ENCODE measurements at regions not wholly inside any gene's neighbourhood (a gene's known extent, or its start where the extent isn't known, plus 50 kb on each side); places are given as distances from the start of the nearest gene placed in this dataset.

- no CpG with 5 or more reads among the region's 3 CpGs for WGBS (ENCODE audit: extremely low coverage, insufficient coverage, low lambda C conversion rate)
- Histone ChIP-seq H3K18ac (ENCODE audit: low read length) (peak overlapping the region; percentile 85), H3K4me3 (ENCODE audit: low read length) (no peak overlapping the region), H2BK15ac (replicated peaks; ENCODE audit: low read depth) (peak overlapping the region; percentile 86), H2AK5ac (ENCODE audit: low read length) (no peak overlapping the region), H3K27ac (ENCODE audit: low read depth, low read length) (peak overlapping the region; percentile 74), H2BK5ac (ENCODE audit: low read length) (peak overlapping the region; percentile 53), H3K4me1 (ENCODE audit: control insufficient read depth, low read depth, low read length) (peaks cover 2% of the 10 kb centered on the region), H3K36me3 (ENCODE audit: control insufficient read depth, insufficient read depth, low read length) (no peaks in the 10 kb centered on the region), H3K9ac (ENCODE audit: low read length) (no peak overlapping the region), H2BK120ac (ENCODE audit: low read depth, low read length) (peak overlapping the region; percentile 93), H3K79me1 (ENCODE audit: low read length) (no peaks in the 10 kb centered on the region), H3K4me2 (ENCODE audit: low read length) (no peak overlapping the region), H4K5ac (ENCODE audit: low read length) (no peak overlapping the region), H3K79me2 (ENCODE audit: control insufficient read depth, insufficient read depth, low read length) (no peaks in the 10 kb centered on the region), H3K56ac (ENCODE audit: low read length) (no peak overlapping the region), H3K23ac (ENCODE audit: low read length) (no peak overlapping the region), H3K4ac (ENCODE audit: low read depth, low read length) (no peak overlapping the region), H3K27me3 (ENCODE audit: insufficient read depth, low read length, poor library complexity) (no peaks in the 10 kb centered on the region), H4K8ac (ENCODE audit: low read depth, low read length) (no peak overlapping the region)
- no peak for DNase-seq
These were observed 109.9 kb upstream of the IFNE start for GRCh38 chr9:21592063-21592338.

DNA sequence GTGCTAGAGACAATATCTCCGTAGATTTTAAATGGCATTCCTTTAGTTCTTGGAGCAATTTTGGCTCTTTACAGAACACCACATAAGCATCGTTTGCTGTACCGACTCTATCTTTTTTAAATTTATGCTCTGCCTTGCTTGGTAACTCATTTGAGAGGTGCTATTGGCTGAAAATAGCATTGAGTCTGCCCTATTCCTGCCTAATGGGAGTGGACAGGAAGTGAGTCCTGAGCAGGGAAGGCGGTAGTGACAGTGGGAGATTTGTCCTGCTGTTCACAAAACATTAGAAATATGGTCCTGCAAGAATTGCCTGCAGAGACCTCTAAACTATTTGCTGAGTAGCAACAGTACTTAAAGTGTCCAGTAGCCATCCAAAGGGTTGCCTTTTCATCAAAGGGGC is 115.2 kb upstream of the IFNE start:
- Histone ChIP-seq H3K79me2 (ENCODE audit: control insufficient read depth, insufficient read depth, low read length) (no peaks in the 10 kb centered on the region), H3K36me3 (ENCODE audit: control insufficient read depth, insufficient read depth, low read length) (no peaks in the 10 kb centered on the region), H3K56ac (ENCODE audit: low read length) (no peak overlapping the region), H3K27me3 (ENCODE audit: insufficient read depth, low read length, poor library complexity) (no peaks in the 10 kb centered on the region), H2AK5ac (ENCODE audit: low read length) (no peak overlapping the region), H3K4me3 (ENCODE audit: low read length) (no peak overlapping the region), H3K23ac (ENCODE audit: low read length) (no peak overlapping the region), H2BK15ac (replicated peaks; ENCODE audit: low read depth) (no peak overlapping the region), H3K79me1 (ENCODE audit: low read length) (no peaks in the 10 kb centered on the region), H4K8ac (ENCODE audit: low read depth, low read length) (no peak overlapping the region), H3K4ac (ENCODE audit: low read depth, low read length) (no peak overlapping the region), H3K9ac (ENCODE audit: low read length) (no peak overlapping the region), H3K4me1 (ENCODE audit: control insufficient read depth, low read depth, low read length) (no peaks in the 10 kb centered on the region), H3K18ac (ENCODE audit: low read length) (no peak overlapping the region), H2BK5ac (ENCODE audit: low read length) (no peak overlapping the region), H4K5ac (ENCODE audit: low read length) (no peak overlapping the region), H2BK120ac (ENCODE audit: low read depth, low read length) (no peak overlapping the region), H3K4me2 (ENCODE audit: low read length) (no peak overlapping the region), H3K27ac (ENCODE audit: low read depth, low read length) (no peak overlapping the region)
- WGBS (ENCODE audit: extremely low coverage, insufficient coverage, low lambda C conversion rate) = no CpG with 5 or more reads among the region's 4 CpGs
- no peak for DNase-seq

GRCh38 chr9:21598749-21599148 is 116.6 kb upstream of the IFNE start:
- Histone ChIP-seq H4K5ac (ENCODE audit: low read length) (no peak overlapping the region), H3K79me2 (ENCODE audit: control insufficient read depth, insufficient read depth, low read length) (no peaks in the 10 kb centered on the region), H3K36me3 (ENCODE audit: control insufficient read depth, insufficient read depth, low read length) (no peaks in the 10 kb centered on the region), H3K56ac (ENCODE audit: low read length) (no peak overlapping the region), H2BK5ac (ENCODE audit: low read length) (no peak overlapping the region), H3K27me3 (ENCODE audit: insufficient read depth, low read length, poor library complexity) (no peaks in the 10 kb centered on the region), H3K27ac (ENCODE audit: low read depth, low read length) (no peak overlapping the region), H3K79me1 (ENCODE audit: low read length) (no peaks in the 10 kb centered on the region), H4K8ac (ENCODE audit: low read depth, low read length) (no peak overlapping the region), H3K4me1 (ENCODE audit: control insufficient read depth, low read depth, low read length) (no peaks in the 10 kb centered on the region), H3K4ac (ENCODE audit: low read depth, low read length) (no peak overlapping the region), H3K4me2 (ENCODE audit: low read length) (no peak overlapping the region), H2BK120ac (ENCODE audit: low read depth, low read length) (no peak overlapping the region), H3K9ac (ENCODE audit: low read length) (no peak overlapping the region), H3K18ac (ENCODE audit: low read length) (no peak overlapping the region), H3K4me3 (ENCODE audit: low read length) (no peak overlapping the region), H3K23ac (ENCODE audit: low read length) (no peak overlapping the region), H2AK5ac (ENCODE audit: low read length) (no peak overlapping the region), H2BK15ac (replicated peaks; ENCODE audit: low read depth) (no peak overlapping the region)
- no peak for DNase-seq
- no CpG with 5 or more reads among the region's 2 CpGs for WGBS (ENCODE audit: extremely low coverage, insufficient coverage, low lambda C conversion rate)

DNA sequence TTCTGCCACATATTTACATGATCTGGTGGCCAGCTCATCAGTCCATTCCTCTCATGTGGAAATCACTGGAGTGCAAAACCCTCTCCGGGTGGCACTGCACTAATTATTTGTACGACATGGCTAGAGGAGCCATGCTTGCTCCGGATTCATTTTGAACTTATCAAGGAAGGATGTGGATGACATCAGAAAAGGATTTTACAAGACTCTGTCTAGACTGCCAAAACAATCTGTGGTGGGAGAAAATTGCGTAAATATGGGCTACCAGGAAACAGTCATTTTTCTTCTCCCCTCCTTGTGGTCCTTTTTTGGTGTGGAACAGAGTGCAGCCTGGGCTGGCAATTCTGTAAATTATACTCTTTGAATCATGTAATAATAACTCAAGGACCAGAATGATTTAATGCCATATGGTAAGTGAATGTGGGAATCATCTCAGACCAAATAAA is 123.4 kb upstream of the IFNE start:
- Histone ChIP-seq H3K27me3 (ENCODE audit: insufficient read depth, low read length, poor library complexity) (no peaks in the 10 kb centered on the region), H2BK15ac (replicated peaks; ENCODE audit: low read depth) (no peak overlapping the region), H2BK5ac (ENCODE audit: low read length) (no peak overlapping the region), H3K36me3 (ENCODE audit: control insufficient read depth, insufficient read depth, low read length) (no peaks in the 10 kb centered on the region), H2BK120ac (ENCODE audit: low read depth, low read length) (no peak overlapping the region), H3K9ac (ENCODE audit: low read length) (no peak overlapping the region), H3K23ac (ENCODE audit: low read length) (no peak overlapping the region), H4K8ac (ENCODE audit: low read depth, low read length) (no peak overlapping the region), H3K4ac (ENCODE audit: low read depth, low read length) (no peak overlapping the region), H3K79me1 (ENCODE audit: low read length) (no peaks in the 10 kb centered on the region), H2AK5ac (ENCODE audit: low read length) (no peak overlapping the region), H4K5ac (ENCODE audit: low read length) (no peak overlapping the region), H3K27ac (ENCODE audit: low read depth, low read length) (no peak overlapping the region), H3K18ac (ENCODE audit: low read length) (no peak overlapping the region), H3K56ac (ENCODE audit: low read length) (no peak overlapping the region), H3K4me3 (ENCODE audit: low read length) (no peak overlapping the region), H3K4me2 (ENCODE audit: low read length) (no peak overlapping the region), H3K79me2 (ENCODE audit: control insufficient read depth, insufficient read depth, low read length) (no peaks in the 10 kb centered on the region), H3K4me1 (ENCODE audit: control insufficient read depth, low read depth, low read length) (no peaks in the 10 kb centered on the region)
- no peak for DNase-seq
- WGBS (ENCODE audit: extremely low coverage, insufficient coverage, low lambda C conversion rate) = no CpG with 5 or more reads among the region's 4 CpGs

- Histone ChIP-seq H3K79me2 (ENCODE audit: control insufficient read depth, insufficient read depth, low read length) (no peaks in the 10 kb centered on the region), H2AK5ac (ENCODE audit: low read length) (no peak overlapping the region), H4K5ac (ENCODE audit: low read length) (no peak overlapping the region), H4K8ac (ENCODE audit: low read depth, low read length) (no peak overlapping the region), H3K36me3 (ENCODE audit: control insufficient read depth, insufficient read depth, low read length) (no peaks in the 10 kb centered on the region), H3K4me1 (ENCODE audit: control insufficient read depth, low read depth, low read length) (no peaks in the 10 kb centered on the region), H3K4me3 (ENCODE audit: low read length) (no peak overlapping the region), H3K27ac (ENCODE audit: low read depth, low read length) (no peak overlapping the region), H2BK120ac (ENCODE audit: low read depth, low read length) (no peak overlapping the region), H3K56ac (ENCODE audit: low read length) (no peak overlapping the region), H3K23ac (ENCODE audit: low read length) (no peak overlapping the region), H3K4ac (ENCODE audit: low read depth, low read length) (no peak overlapping the region), H2BK15ac (replicated peaks; ENCODE audit: low read depth) (no peak overlapping the region), H2BK5ac (ENCODE audit: low read length) (no peak overlapping the region), H3K18ac (ENCODE audit: low read length) (no peak overlapping the region), H3K4me2 (ENCODE audit: low read length) (no peak overlapping the region), H3K9ac (ENCODE audit: low read length) (no peak overlapping the region), H3K27me3 (ENCODE audit: insufficient read depth, low read length, poor library complexity) (no peaks in the 10 kb centered on the region), H3K79me1 (ENCODE audit: low read length) (no peaks in the 10 kb centered on the region)
- DNase-seq = no peak
- no CpG with 5 or more reads among the region's 2 CpGs for WGBS (ENCODE audit: extremely low coverage, insufficient coverage, low lambda C conversion rate)
These were observed 125.5 kb upstream of the IFNE start for GRCh38 chr9:21607576-21607975.

- H3K23ac ChIP-seq (ENCODE audit: low read length) = no peak overlapping the region
- no peak overlapping the region for H3K9ac ChIP-seq (ENCODE audit: low read length)
- no peak overlapping the region for H3K4me3 ChIP-seq (ENCODE audit: low read length)
- no peak overlapping the region for H3K18ac ChIP-seq (ENCODE audit: low read length)
- no peak overlapping the region for H3K4me2 ChIP-seq (ENCODE audit: low read length)
- H4K5ac ChIP-seq (ENCODE audit: low read length) = no peak overlapping the region
- no peak overlapping the region for H2BK15ac ChIP-seq (replicated peaks; ENCODE audit: low read depth)
- no peak overlapping the region for H4K8ac ChIP-seq (ENCODE audit: low read depth, low read length)
- no peak overlapping the region for H3K27ac ChIP-seq (ENCODE audit: low read depth, low read length)
- H3K79me2 ChIP-seq (ENCODE audit: control insufficient read depth, insufficient read depth, low read length) = no peaks in the 10 kb centered on the region
- no peaks in the 10 kb centered on the region for H3K4me1 ChIP-seq (ENCODE audit: control insufficient read depth, low read depth, low read length)
- H3K4ac ChIP-seq (ENCODE audit: low read depth, low read length) = no peak overlapping the region
- WGBS (ENCODE audit: extremely low coverage, insufficient coverage, low lambda C conversion rate) = no CpG with 5 or more reads among the region's 5 CpGs
- no peak overlapping the region for H3K56ac ChIP-seq (ENCODE audit: low read length)
- H2BK5ac ChIP-seq (ENCODE audit: low read length) = no peak overlapping the region
- no peaks in the 10 kb centered on the region for H3K36me3 ChIP-seq (ENCODE audit: control insufficient read depth, insufficient read depth, low read length)
- no peak overlapping the region for H2AK5ac ChIP-seq (ENCODE audit: low read length)
- no peaks in the 10 kb centered on the region for H3K79me1 ChIP-seq (ENCODE audit: low read length)
- H2BK120ac ChIP-seq (ENCODE audit: low read depth, low read length) = no peak overlapping the region
- no peaks in the 10 kb centered on the region for H3K27me3 ChIP-seq (ENCODE audit: insufficient read depth, low read length, poor library complexity)
- DNase-seq = no peak
These were observed 126.1 kb upstream of the IFNE start for GRCh38 chr9:21608200-21608599.
